ENCODE measurements at regions not wholly inside any gene's neighbourhood (a gene's known extent, or its start where the extent isn't known, plus 50 kb on each side); places are given as distances from the start of the nearest gene placed in this dataset.

GRCh38 chr11:23725752-23726151 is 771.1 kb upstream of the LUZP2 start:
- no peak for TF ChIP-seq EZH2 (IDR thresholded peaks at IDR 0.05; ENCODE audit: insufficient read depth, poor library complexity, severe bottlenecking)
- no peak for TF ChIP-seq EZH2phosphoT487 (IDR thresholded peaks at IDR 0.05; ENCODE audit: insufficient read depth, low read depth)

Data from GM23248 (cell line).